ENCODE measurements at regions not wholly inside any gene's neighbourhood (a gene's known extent, or its start where the extent isn't known, plus 50 kb on each side); places are given as distances from the start of the nearest gene placed in this dataset.

DNA sequence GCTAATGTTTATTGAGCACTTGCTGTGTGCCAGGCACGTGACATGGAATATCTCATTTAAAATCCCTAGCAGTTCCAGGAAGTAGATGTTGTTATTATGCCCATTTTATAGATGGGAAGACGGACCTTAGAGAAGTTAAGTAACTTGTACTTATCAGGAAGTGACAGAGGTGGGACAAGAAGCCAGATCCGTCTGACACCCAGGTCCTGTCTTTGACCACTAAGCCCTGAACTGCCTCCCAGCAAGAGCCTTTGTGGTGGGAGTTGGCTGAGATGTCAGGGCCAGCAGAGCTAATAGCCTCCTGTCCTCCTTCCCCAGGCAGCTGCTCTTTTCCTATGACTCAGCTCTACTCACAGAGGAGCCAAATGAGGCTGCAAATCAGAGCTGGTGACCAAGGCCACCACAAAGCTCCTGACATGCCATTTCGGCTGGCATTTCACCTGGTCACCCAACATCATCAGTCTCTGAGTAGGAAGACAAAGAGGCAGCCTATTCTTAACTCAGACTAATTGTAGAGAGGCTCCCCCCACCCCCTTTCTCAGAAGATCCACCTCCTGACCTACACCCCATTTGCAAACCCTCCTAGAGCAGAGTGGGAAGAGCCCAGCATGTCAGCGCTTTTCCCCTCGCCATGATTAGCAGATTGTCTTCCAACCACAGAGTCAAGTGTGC is 175.1 kb upstream of the KIT start:
- intact Hi-C loops (cut with DNase I): no loop called here
- no peak overlapping the region for H3K4me3 ChIP-seq
- WGBS: 81% methylated on average over 5 of the region's 6 CpGs
- no peak overlapping the region for H3K27ac ChIP-seq (replicated peaks in 1 of 4)
- no peak for DNase-seq (ENCODE audit: extremely low spot score)
- H3K9me3 ChIP-seq: peaks cover 0 to 24% (median 10%) of the 10 kb centered on the region in 4 donors
- TF ChIP-seq POLR2AphosphoS5 (IDR thresholded peaks at IDR 0.05) (no peak), EP300 (IDR thresholded peaks at IDR 0.05) (no peak)
- no peaks in the 10 kb centered on the region for H3K36me3 ChIP-seq
- H3K4me1 ChIP-seq: no peaks in the 10 kb centered on the region
- H3K27me3 ChIP-seq: no peaks in the 10 kb centered on the region

- 84% methylated on average over 6 of the region's 6 CpGs for WGBS
- intact Hi-C loops (cut with DNase I): no loop called here
- H3K27ac ChIP-seq (replicated peaks in 1 of 4): no peak overlapping the region
Observed at GRCh38 chr4:54484383-54484782, 173.4 kb upstream of the KIT start.

GRCh38 chr4:54487491-54487890 is 170.3 kb upstream of the KIT start:
- no peak overlapping the region for H3K4me3 ChIP-seq
- no peaks in the 10 kb centered on the region for H3K4me1 ChIP-seq
- no peaks in the 10 kb centered on the region for H3K9me3 ChIP-seq
- no peak for DNase-seq (ENCODE audit: extremely low spot score)
- H3K27ac ChIP-seq (replicated peaks in 1 of 4): no peak overlapping the region
- H3K36me3 ChIP-seq: no peaks in the 10 kb centered on the region
- WGBS: 94% methylated on average over 2 of the region's 2 CpGs
- no peak for TF ChIP-seq POLR2AphosphoS5 (IDR thresholded peaks at IDR 0.05)
- no peak for TF ChIP-seq CTCF (IDR thresholded peaks at IDR 0.05)
- TF ChIP-seq EP300 (IDR thresholded peaks at IDR 0.05): no peak
- TF ChIP-seq POLR2A (IDR thresholded peaks at IDR 0.05; ENCODE audit: low read depth): no peak
- intact Hi-C loops (cut with DNase I): no loop called here
- no peaks in the 10 kb centered on the region for H3K27me3 ChIP-seq

More at GRCh38 chr4:54484383-54484782, 173.4 kb upstream of the KIT start:
- no peaks in the 10 kb centered on the region for H3K36me3 ChIP-seq
- H3K4me1 ChIP-seq: no peaks in the 10 kb centered on the region
- no peak overlapping the region for H3K4me3 ChIP-seq
- no peaks in the 10 kb centered on the region for H3K27me3 ChIP-seq
- peaks cover 0 to 13% (median 4%) of the 10 kb centered on the region in 4 donors for H3K9me3 ChIP-seq
- no peak for DNase-seq (ENCODE audit: extremely low spot score)
- TF ChIP-seq POLR2AphosphoS5 (IDR thresholded peaks at IDR 0.05): no peak
- no peak for TF ChIP-seq POLR2A (IDR thresholded peaks at IDR 0.05; ENCODE audit: low read depth)
- no peak for TF ChIP-seq EP300 (IDR thresholded peaks at IDR 0.05)
- no peak for TF ChIP-seq CTCF (IDR thresholded peaks at IDR 0.05)

DNA sequence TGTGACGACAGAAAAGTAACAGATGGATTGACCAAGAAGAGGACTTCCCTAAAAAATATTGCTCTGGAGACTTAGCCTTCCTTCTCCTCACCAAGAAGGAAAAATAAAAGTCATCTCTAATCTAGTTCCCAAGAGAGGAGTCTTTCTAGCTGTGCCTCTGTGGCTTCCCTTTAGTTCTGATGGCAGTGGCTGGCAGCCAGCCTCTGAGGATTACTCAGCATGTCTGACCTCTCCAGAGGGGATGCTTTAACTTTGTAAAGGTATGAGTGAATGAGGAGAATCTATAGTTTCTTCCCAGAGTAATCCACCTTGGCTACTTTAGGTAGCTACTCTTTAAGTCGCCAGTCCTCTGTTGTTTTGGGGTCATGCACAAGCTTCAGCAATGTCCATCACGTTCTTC is 163.9 kb upstream of the KIT start:
- 80% methylated on average over 3 of the region's 3 CpGs for WGBS
- no peaks in the 10 kb centered on the region for H3K4me1 ChIP-seq
- H3K36me3 ChIP-seq: no peaks in the 10 kb centered on the region
- no peak overlapping the region for H3K4me3 ChIP-seq
- TF ChIP-seq CTCF (IDR thresholded peaks at IDR 0.05) (no peak), POLR2AphosphoS5 (IDR thresholded peaks at IDR 0.05) (no peak), POLR2A (IDR thresholded peaks at IDR 0.05; ENCODE audit: low read depth) (no peak), EP300 (IDR thresholded peaks at IDR 0.05) (no peak)
- DNase-seq (ENCODE audit: extremely low spot score): peak; percentile 55
- no peak overlapping the region for H3K27ac ChIP-seq (replicated peaks in 1 of 4)
- no peaks in the 10 kb centered on the region for H3K27me3 ChIP-seq
- intact Hi-C loops (cut with DNase I): no loop called here
- H3K9me3 ChIP-seq: no peaks in the 10 kb centered on the region

DNA sequence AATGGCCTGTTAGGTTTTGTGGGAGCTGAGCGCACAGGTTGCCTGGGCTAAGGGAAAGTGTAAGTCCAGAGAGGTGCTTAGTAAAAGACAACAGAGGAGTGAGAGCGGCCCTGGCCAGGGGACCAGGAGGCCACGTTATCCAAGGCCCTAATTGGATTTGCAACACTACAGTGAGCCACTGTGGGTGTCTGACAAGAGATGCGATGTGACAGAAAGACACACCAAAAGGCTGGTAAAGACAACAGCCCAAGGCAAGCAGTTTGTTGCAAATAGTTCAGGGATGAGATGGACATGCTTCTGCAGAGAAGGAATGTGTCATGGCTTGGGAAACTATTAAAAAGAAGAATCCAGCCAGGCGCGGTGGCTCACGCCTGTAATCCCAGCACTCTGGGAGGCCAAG is 162.7 kb upstream of the KIT start:
- no peaks in the 10 kb centered on the region for H3K36me3 ChIP-seq
- no peak for TF ChIP-seq POLR2A (IDR thresholded peaks at IDR 0.05; ENCODE audit: low read depth)
- TF ChIP-seq POLR2AphosphoS5 (IDR thresholded peaks at IDR 0.05): no peak
- no peak for TF ChIP-seq EP300 (IDR thresholded peaks at IDR 0.05)
- TF ChIP-seq CTCF (IDR thresholded peaks at IDR 0.05): no peak
- WGBS: 86% methylated on average over 7 of the region's 7 CpGs

More for the DNA sequence above, 162.7 kb upstream of the KIT start:
- intact Hi-C loops (cut with DNase I): no loop called here
- Histone ChIP-seq H3K27me3 (no peaks in the 10 kb centered on the region), H3K9me3 (no peaks in the 10 kb centered on the region), H3K4me1 (no peaks in the 10 kb centered on the region), H3K27ac (replicated peaks in 1 of 4) (no peak overlapping the region), H3K4me3 (no peak overlapping the region)
- peak; percentile 89 for DNase-seq (ENCODE audit: extremely low spot score)
